ENCODE measurements at regions not wholly inside any gene's neighbourhood (a gene's known extent, or its start where the extent isn't known, plus 50 kb on each side); places are given as distances from the start of the nearest gene placed in this dataset.

DNA sequence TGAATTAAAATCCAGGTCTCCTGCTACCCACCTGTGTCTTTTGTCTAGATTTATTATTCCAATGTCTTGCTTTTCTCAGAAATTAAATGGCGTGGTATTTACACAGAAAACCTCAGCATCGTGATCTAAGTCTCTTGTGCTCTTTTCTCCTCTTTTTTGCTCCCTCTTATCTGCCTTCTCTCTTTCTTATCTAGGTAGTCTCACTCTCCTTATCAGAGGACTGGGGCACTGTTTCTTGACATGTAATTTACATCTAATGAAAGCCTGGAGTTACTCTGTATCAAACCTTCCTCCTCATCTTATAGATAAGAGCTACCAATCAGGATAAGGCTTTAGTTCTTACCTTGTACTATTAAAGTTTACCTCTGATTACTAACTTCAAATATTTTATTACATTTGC lies 933.8 kb downstream of the TLE1 start:
- TF ChIP-seq EZH2 (IDR thresholded peaks at IDR 0.05) (no peak), POLR2AphosphoS5 (IDR thresholded peaks at IDR 0.05; ENCODE audit: borderline replicate concordance, low read depth, low read length) (no peak), FOXP2 (optimal IDR thresholded peaks at IDR 0.05; ENCODE audit: control extremely low read depth, extremely low read length, insufficient read depth) (no peak)
